GM19438 (cell line): ENCODE measurements at regions not wholly inside any gene's neighbourhood (a gene's known extent, or its start where the extent isn't known, plus 50 kb on each side); places are given as distances from the start of the nearest gene placed in this dataset.

Experiments
- ATAC-seq: cut with Tn5 transposase; IDR thresholded peaks from one replicate; pipeline ENCODE4 v1.9.1; 2021; ENCODE audit warnings: low read depth; ENCODE audit not compliant: unreplicated experiment

DNA sequence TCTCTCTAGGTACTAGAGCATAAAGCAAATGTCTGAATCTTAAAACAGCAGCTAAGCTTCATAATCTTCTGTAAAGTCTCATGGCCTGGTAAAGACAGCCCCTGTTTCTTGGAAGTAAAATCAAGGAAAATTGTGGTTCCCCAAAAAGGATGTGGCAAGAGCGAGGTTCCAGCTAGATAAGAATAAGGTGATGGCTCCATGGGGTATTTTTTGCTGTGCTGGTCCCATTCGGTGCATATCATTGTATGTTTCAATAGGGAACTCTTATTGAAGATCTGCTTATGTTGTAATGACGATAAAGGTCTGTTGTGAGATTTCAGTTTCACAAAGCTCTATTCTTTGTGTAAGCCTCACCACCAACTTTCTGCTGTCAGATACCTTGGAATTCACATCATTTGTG, 316.9 kb upstream of the NOCT start:
- no peak for ATAC-seq

- ATAC-seq: no peak
These were observed 317.7 kb upstream of the NOCT start for GRCh38 chr4:138697851-138698250.

GRCh38 chr4:138696771-138697170, 318.8 kb upstream of the NOCT start:
- no peak for ATAC-seq

DNA sequence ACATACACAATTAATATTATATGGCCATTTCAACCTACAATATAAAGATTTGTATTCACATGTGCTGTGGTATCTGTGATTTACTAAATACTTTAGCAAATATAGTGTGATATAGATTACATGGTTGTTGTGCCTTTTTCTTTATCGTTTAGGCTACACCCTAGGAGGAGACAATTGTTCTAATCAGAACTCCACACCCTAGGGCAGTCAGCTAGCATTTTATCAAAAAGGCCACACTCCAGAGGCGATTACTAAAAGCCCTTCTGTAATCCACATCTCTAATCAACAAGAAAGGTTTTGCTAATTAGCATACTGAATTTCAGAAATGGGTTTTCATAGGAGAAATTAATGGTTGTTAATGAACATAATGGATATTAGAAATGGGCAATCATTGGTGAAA, 319.5 kb upstream of the NOCT start:
- no peak for ATAC-seq

- ATAC-seq: no peak
These were observed 322.1 kb upstream of the NOCT start for GRCh38 chr4:138693526-138693925.

DNA sequence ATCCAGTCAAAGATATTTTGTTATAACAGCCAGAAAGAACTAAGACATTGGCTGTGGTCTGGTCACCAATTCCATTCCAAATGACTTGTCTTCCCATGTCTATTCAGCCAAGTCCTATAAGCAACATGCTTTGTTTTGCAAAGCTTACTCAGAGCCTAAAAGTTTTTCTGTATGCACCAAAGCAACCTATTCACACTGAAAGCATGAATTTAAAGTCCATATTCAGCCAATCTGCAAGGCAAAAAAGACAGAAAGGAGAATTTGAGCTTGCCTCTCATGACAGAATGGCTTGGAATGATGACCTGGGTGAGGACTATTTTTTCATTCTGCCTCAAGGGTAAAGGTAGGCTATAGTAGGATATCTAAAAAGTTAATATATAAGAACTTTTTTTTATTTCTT, 323.2 kb upstream of the NOCT start:
- ATAC-seq: no peak

DNA sequence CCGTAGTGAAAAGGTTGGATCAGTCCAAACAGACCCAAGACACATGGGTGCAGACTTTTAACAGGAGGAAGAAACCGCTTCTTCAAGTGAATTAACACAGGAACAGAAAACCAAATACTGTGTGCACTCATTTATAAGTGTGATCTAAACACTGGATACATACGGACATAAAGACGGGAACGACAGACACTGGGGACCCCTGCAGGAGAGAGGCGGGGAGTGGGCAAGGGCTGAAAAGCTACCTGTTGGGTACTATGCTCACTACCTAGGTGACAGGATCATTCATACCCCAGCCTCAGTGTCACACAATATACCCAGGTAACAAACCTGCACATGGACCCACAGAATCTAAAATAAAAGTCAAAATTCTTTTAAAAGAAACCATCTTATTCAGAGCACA, 326.0 kb upstream of the NOCT start:
- ATAC-seq: no peak

- ATAC-seq: no peak
These were observed 326.4 kb upstream of the NOCT start for GRCh38 chr4:138689187-138689586.

- ATAC-seq: no peak
These were observed 327.0 kb upstream of the NOCT start for GRCh38 chr4:138688408-138689085.

DNA sequence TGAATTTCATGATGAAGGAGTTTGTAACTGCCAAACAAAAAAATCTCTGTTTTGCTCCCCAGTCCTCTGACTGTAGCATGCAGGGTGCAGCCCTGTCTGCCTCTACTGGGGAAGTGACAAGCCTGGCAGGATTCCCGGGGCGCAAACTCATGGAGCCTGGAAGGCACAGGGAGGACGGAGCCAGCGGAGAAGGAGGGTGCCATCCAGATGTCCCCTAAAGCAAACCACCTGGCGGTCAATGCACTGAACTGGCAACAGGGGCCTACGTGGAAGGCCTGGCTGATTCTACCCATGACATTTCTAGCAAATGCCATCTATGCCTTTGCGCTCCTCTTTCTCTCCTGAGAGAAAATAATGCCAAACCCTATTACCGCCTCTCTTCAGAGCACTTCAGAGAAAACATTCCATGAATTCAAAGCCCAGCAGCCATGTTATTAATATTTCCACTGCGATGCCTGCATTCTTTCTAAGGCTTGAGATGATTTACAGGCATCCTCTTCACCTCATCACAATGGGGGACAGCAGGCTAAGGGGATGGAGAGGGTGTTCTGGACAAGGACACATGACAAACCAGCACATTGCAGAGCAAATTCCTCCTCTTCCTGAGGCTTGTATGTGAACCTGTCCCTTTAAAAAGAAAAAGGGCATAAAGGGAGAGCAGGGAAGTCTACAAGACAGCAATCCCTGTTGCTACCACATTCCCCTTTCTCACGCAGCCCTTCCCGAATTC, 329.3 kb upstream of the NOCT start:
- ATAC-seq: no peak

DNA sequence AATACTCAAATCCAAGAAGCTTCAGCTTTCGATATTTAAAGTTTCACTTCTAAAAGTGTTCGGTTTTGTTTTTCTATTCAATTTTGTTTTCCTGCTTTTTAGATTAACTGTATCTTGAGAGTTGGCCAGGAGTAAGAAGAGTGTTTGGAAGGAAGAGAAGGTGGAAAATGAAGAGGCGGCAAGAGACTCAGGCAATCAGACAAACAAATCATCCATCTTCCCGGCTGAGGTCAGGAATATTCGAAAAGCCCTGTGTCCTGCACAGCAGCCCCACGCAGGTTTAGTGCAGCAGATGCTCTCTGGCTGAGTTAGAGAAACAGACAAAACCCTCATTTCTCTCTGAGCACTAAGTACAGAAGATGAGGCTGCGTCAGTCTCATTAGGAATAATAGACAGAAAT, 330.3 kb upstream of the NOCT start:
- ATAC-seq: no peak

- ATAC-seq: peak; percentile 74
These were observed 334.5 kb upstream of the NOCT start for GRCh38 chr4:138680989-138681604.

GRCh38 chr4:138680256-138680655, 335.3 kb upstream of the NOCT start:
- no peak for ATAC-seq

DNA sequence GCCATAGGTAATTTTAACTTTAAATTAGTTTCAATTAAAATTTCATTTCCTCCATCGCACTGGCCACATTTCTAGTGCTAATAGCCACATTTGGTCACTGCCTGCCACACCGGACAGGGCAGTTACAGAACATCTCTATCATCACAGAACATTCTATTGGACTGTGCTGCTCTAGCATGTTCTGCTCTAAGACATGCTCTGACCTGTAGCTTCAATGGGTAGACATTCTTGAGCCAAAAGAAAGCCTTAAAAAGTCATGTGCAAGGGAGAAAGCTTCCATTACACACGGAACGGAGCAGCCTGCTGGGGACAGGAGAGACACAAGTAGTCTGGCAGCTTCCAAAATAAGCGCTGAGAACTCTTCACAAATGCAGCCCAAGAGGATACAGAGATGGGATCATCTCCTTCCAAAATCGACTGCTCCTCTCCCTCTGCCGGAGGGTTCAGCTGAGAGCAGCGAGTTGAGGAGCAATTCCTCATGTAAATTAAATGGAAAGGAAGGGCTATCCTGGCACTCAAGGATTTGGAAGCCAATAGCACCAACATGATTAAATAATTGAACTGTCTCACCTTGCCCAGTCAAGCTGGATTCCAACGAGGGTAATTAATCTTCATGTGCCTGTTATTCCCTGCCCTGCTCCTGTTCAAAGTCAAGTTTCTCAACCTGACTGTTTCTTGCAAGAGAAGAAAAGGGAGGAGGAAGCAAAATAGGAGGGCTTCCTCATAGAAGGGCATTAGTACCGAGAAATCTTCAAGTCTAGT, 336.4 kb upstream of the NOCT start:
- no peak for ATAC-seq

DNA sequence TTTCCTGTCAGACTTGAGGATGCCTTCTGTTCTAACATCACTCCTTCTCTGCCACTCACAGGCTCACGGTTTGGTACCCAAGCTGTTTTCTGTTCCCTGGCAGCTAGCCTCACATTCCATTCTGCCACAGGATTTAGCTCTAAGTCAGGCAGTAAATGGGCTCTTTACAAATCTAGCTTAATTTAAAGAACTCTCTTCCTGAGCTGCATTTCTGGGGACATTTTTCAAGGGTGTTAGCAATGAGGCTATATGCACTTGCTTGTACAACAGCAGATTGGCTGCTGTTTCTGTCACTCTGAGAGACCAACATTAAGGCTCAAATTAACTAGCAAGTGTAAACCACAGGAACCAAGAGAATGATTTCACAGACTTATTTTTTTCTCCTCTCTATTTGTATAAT, 337.8 kb upstream of the NOCT start:
- ATAC-seq: no peak

GRCh38 chr4:138677212-138677611, 338.4 kb upstream of the NOCT start:
- no peak for ATAC-seq

DNA sequence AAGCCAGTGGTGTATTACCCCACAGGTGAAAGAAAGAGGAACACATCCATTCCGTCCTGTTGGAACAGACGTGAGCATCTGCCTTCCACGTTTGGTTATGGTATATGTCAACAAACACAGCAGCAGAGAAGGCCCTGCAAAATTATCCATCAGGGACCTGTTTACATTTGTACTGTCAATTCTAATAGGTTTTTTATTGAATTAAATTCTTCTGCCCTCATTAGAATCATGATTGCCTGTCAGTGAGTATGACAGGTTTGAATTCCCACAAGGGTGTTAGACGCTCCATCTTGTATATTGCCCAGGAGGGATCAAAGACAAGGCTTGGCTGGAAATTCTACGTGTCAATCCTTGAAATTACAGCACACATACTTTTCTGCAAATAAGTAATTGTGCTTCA, 339.9 kb upstream of the NOCT start:
- no peak for ATAC-seq

- no peak for ATAC-seq
These were observed 341.4 kb upstream of the NOCT start for GRCh38 chr4:138674209-138674608.

- no peak for ATAC-seq
These were observed 342.5 kb upstream of the NOCT start for GRCh38 chr4:138673053-138673452.

DNA sequence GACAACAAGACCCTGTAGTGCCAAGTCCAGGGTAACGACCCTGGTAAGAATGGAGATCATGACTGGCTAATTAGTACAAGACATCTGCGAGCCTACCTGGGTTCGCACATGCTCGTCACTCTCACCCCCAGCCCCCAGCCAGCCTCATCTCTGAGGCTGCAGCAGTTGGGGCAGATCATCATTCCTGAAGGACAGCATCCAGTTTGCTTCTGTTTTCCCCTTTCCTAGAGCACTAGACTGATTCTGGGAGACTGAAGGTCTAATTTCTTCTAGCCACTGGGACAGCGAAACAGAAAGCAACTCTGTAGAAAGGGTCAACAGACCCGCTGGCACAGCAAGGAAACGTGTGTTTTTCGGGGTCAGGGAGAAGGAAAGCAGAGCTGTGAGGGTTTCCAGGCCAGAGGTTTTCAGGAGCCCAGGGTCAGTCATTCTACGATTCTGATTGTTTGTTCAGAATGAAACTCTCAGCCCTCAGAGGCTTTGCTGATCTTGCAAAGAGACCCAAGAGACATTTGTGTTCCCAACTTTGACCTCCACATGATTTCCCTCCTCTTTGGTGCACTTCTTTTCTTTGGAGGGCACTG, 343.1 kb upstream of the NOCT start:
- ATAC-seq: no peak

DNA sequence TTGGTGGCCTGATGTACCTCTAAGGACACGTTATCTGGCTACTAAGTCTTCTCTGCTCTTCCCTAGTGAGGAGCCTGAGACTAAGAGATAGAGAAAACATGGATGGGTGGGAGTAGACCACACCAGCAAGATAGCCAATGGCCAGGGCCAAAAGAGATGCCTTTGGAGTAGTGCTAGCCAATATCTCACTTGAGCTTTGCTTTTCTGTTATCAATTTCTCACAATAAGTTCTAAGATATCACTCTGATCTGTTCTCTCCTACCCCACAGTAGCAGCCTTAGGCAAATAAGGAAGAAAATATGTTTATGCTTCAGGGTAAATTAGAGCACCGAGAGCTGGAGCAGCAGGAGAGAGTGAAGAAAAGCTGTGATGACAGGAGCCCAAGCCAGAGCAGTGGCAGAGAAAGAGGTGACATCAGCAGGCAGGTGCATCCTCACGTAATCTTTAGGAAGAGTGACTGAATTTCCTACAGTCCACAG, 343.9 kb upstream of the NOCT start:
- ATAC-seq: no peak
